ENCODE measurements at regions not wholly inside any gene's neighbourhood (a gene's known extent, or its start where the extent isn't known, plus 50 kb on each side); places are given as distances from the start of the nearest gene placed in this dataset.

GRCh38 chr3:132800958-132801357 is 78.7 kb upstream of the NPHP3 start:
- DNase-seq (ENCODE audit: low read depth), result peak; percentile 39
- H3K4me3 ChIP-seq (ENCODE audit: low read depth, low read length), result no peak overlapping the region
- no peak for TF ChIP-seq CTCF (IDR thresholded peaks at IDR 0.05; ENCODE audit: low read depth, low read length, missing control alignments)
- in situ Hi-C loops (cut with HindIII; ENCODE audit: low sequenced_read_pairs), result no loop called here

GRCh38 chr3:132790806-132791205 is 68.6 kb upstream of the NPHP3 start:
- no peak overlapping the region for H3K4me3 ChIP-seq (ENCODE audit: low read depth, low read length)
- no peak for DNase-seq (ENCODE audit: low read depth)
- TF ChIP-seq CTCF (IDR thresholded peaks at IDR 0.05; ENCODE audit: low read depth, low read length, missing control alignments), result no peak
- in situ Hi-C loops (cut with HindIII; ENCODE audit: low sequenced_read_pairs), result no loop called here

GRCh38 chr3:132789959-132790358 is 67.8 kb upstream of the NPHP3 start:
- in situ Hi-C loops (cut with HindIII; ENCODE audit: low sequenced_read_pairs), result no loop called here
- no peak for DNase-seq (ENCODE audit: low read depth)
- no peak overlapping the region for H3K4me3 ChIP-seq (ENCODE audit: low read depth, low read length)
- TF ChIP-seq CTCF (IDR thresholded peaks at IDR 0.05; ENCODE audit: low read depth, low read length, missing control alignments), result no peak

GRCh38 chr3:132788301-132788671 is 66.1 kb upstream of the NPHP3 start:
- no peak overlapping the region for H3K4me3 ChIP-seq (ENCODE audit: low read depth, low read length)
- TF ChIP-seq CTCF (IDR thresholded peaks at IDR 0.05; ENCODE audit: low read depth, low read length, missing control alignments), result no peak
- peak; percentile 76 for DNase-seq (ENCODE audit: low read depth)
- in situ Hi-C loops (cut with HindIII; ENCODE audit: low sequenced_read_pairs), result no loop called here

- in situ Hi-C loops (cut with HindIII; ENCODE audit: low sequenced_read_pairs), result no loop called here
- no peak for TF ChIP-seq CTCF (IDR thresholded peaks at IDR 0.05; ENCODE audit: low read depth, low read length, missing control alignments)
- H3K4me3 ChIP-seq (ENCODE audit: low read depth, low read length), result no peak overlapping the region
- peak; percentile 33 for DNase-seq (ENCODE audit: low read depth)
These were observed 65.5 kb upstream of the NPHP3 start for GRCh38 chr3:132787616-132788300.

- no peak for TF ChIP-seq CTCF (IDR thresholded peaks at IDR 0.05; ENCODE audit: low read depth, low read length, missing control alignments)
- no peak overlapping the region for H3K4me3 ChIP-seq (ENCODE audit: low read depth, low read length)
- no peak for DNase-seq (ENCODE audit: low read depth)
- in situ Hi-C loops (cut with HindIII; ENCODE audit: low sequenced_read_pairs), result no loop called here
These were observed 64.7 kb upstream of the NPHP3 start for GRCh38 chr3:132786890-132787289.

All from astrocyte of the cerebellum (primary cell).